ENCODE measurements at regions not wholly inside any gene's neighbourhood (a gene's known extent, or its start where the extent isn't known, plus 50 kb on each side); places are given as distances from the start of the nearest gene placed in this dataset.

DNA sequence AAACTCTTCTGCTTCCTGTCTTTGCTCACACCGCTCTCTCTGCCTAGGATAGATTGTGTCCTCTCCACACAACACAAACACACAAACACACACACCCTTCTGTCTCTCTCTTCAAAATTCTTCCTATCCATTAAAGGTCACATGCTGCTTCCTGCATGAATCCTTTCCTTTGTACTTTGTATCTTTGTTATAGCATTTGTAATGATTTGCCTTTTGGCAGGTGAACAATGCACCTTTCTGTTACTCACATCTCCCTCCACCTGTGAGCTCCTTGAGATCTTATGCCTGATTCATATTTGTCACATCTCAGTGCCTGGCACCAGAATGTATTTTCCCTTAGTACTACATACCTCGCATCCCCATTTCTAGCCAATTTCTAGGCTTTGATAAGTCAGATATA lies 251.4 kb upstream of the UMPS start:
- no peaks in the 10 kb centered on the region for H3K27me3 ChIP-seq (replicated peaks; ENCODE audit: control insufficient read depth, insufficient read depth, low read length)
- peaks cover 3% of the 10 kb centered on the region for H3K36me3 ChIP-seq (ENCODE audit: control insufficient read depth, insufficient read depth, low read length, severe bottlenecking)
- no peak for DNase-seq (ENCODE audit: low read depth)
- peaks cover 4% of the 10 kb centered on the region for H3K4me1 ChIP-seq (ENCODE audit: control insufficient read depth, insufficient read depth, low read length)
- no peak overlapping the region for H3K4me3 ChIP-seq (ENCODE audit: low read length)
- no peak overlapping the region for H3K9ac ChIP-seq (ENCODE audit: low read length)
- H3K9me3 ChIP-seq (ENCODE audit: control insufficient read depth, low read length) = no peaks in the 10 kb centered on the region

DNA sequence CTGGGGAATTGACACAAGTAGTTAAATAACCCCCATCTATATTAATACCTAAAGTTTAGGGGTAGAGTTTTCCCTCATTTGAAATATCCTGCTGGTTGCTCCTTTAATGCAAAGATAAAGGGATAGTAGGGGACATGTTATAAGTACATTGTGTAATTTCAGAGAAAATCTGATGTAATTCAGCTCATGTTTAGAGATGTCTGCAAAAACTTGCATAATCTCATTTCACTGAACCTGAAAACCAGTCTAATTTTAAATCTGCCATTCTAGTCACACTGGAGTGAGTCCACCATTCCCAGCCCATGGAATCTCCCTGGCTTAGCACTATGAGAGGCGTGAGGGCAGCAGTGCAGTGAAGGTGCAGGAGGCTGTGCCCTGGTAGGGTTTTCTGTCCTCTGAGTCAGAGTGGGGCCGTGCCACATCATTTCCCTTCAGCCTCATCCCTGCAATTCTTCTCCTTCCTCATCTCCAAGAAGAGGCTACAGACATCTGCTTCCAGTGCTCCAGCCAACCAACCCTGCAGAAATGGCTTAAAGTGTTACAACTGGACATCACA lies 246.3 kb upstream of the UMPS start:
- Histone ChIP-seq H3K9ac (ENCODE audit: low read length) (no peak overlapping the region), H3K36me3 (ENCODE audit: control insufficient read depth, insufficient read depth, low read length, severe bottlenecking) (peaks cover 4% of the 10 kb centered on the region), H3K9me3 (ENCODE audit: control insufficient read depth, low read length) (no peaks in the 10 kb centered on the region), H3K4me3 (ENCODE audit: low read length) (no peak overlapping the region), H3K4me1 (ENCODE audit: control insufficient read depth, insufficient read depth, low read length) (peaks cover 10% of the 10 kb centered on the region), H3K27me3 (replicated peaks; ENCODE audit: control insufficient read depth, insufficient read depth, low read length) (no peaks in the 10 kb centered on the region)
- DNase-seq (ENCODE audit: low read depth) = peak; percentile 70

DNA sequence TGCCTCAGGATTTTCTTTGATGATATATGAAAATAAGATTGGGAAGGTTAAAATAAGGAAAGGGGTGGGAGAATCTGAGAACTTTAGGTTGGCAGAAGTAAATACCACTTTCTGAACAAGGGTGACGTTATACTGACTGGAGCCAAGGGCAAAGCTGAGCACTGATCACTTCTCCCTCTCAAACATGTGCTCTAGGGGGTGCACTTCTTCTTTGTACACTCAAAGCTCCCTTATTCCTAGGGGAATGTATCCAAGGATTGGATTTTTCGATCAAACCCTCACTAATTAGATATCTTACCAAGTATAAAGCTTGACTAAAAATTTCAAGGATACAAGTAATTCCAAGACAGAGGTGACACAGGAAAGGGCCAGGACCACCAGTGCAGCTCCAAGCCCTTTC lies 243.9 kb upstream of the UMPS start:
- no peaks in the 10 kb centered on the region for H3K27me3 ChIP-seq (replicated peaks; ENCODE audit: control insufficient read depth, insufficient read depth, low read length)
- no peaks in the 10 kb centered on the region for H3K9me3 ChIP-seq (ENCODE audit: control insufficient read depth, low read length)
- peaks cover 10% of the 10 kb centered on the region for H3K4me1 ChIP-seq (ENCODE audit: control insufficient read depth, insufficient read depth, low read length)
- DNase-seq (ENCODE audit: low read depth) = no peak
- no peak overlapping the region for H3K9ac ChIP-seq (ENCODE audit: low read length)
- H3K36me3 ChIP-seq (ENCODE audit: control insufficient read depth, insufficient read depth, low read length, severe bottlenecking) = peaks cover 4% of the 10 kb centered on the region
- H3K4me3 ChIP-seq (ENCODE audit: low read length) = no peak overlapping the region

DNA sequence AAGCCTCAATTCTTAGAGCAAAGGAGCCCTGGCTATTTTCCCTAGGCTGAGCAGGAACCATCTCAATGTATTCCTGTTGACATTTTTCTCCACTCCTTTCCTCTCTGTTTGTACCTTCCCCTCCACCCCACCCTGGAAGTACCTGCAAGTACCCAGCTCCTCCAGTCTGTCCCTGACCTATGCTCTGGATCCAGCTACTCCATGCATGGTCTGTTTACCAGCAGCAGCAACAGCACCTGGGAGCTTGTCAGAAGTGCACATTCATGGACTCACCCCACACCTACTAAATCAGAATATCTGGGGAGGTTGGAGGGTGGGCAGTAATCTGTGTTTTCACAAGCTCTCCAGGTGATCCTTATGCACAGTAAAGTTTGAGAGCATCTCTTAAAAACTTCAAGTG lies 240.7 kb upstream of the UMPS start:
- Histone ChIP-seq H3K9ac (ENCODE audit: low read length) (no peak overlapping the region), H3K36me3 (ENCODE audit: control insufficient read depth, insufficient read depth, low read length, severe bottlenecking) (peaks cover 4% of the 10 kb centered on the region), H3K27me3 (replicated peaks; ENCODE audit: control insufficient read depth, insufficient read depth, low read length) (no peaks in the 10 kb centered on the region), H3K4me3 (ENCODE audit: low read length) (no peak overlapping the region), H3K9me3 (ENCODE audit: control insufficient read depth, low read length) (no peaks in the 10 kb centered on the region), H3K4me1 (ENCODE audit: control insufficient read depth, insufficient read depth, low read length) (no peaks in the 10 kb centered on the region)
- DNase-seq (ENCODE audit: low read depth) = no peak

DNA sequence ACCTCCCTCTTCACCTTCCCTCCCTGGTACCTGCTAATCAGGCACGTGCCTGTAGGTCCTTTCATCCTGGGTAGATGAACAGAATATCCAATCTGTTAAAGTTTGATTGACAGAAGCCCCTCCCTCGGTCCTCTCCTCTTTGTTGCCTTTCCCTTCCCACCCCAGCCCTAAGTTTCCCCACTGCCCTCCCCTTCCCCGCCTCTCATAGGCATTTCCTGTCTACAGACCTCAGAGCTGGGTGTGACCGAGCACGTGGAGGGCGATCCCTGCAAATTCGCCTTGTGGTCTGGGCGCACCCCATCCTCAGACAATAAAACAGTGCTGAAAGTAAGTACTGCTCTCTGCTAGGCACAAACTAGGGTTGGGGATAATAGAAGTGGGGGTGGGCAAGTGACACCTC lies 239.2 kb upstream of the UMPS start:
- peaks cover 4% of the 10 kb centered on the region for H3K36me3 ChIP-seq (ENCODE audit: control insufficient read depth, insufficient read depth, low read length, severe bottlenecking)
- H3K9ac ChIP-seq (ENCODE audit: low read length) = no peak overlapping the region
- DNase-seq (ENCODE audit: low read depth) = no peak
- no peaks in the 10 kb centered on the region for H3K4me1 ChIP-seq (ENCODE audit: control insufficient read depth, insufficient read depth, low read length)
- H3K9me3 ChIP-seq (ENCODE audit: control insufficient read depth, low read length) = no peaks in the 10 kb centered on the region
- no peak overlapping the region for H3K4me3 ChIP-seq (ENCODE audit: low read length)
- no peaks in the 10 kb centered on the region for H3K27me3 ChIP-seq (replicated peaks; ENCODE audit: control insufficient read depth, insufficient read depth, low read length)

DNA sequence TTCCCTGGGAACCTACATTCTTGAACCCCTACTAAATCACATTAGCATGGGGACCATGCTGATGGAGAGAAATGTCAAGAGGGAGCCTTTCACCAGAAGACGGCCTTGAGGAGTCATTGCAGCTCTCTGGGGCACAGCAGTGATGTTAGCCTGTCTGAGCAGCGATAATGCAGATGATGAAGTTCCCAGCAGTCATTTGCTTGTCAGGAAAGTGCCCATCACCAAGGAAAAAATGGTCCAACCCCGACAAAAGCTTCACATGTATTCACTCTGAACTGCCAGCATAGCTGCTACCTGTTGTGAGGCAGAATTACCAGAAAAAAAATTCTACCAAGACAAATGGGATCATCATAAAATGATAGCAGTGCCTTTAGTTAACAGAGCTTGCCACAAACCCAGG lies 238.4 kb upstream of the UMPS start:
- H3K4me1 ChIP-seq (ENCODE audit: control insufficient read depth, insufficient read depth, low read length) = no peaks in the 10 kb centered on the region

DNA sequence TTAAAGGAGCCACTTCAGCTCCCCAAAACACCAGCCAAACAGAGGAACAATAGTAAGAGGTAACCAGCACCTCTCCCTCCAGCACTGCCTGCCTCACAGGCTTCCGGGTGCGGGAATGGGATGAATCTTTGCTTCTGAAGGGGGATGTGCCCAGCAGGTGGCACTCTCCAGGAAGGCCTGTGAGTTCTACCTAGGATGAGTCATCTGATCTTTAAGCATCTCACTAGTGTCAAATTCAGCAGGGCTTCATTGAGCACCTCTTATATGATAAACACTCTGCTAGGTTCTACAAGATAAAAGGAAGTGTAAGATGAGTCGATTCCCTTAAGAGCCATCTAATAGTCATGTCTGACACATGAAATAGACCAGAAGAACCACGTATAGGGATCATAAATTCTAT lies 237.4 kb upstream of the UMPS start:
- H3K9ac ChIP-seq (ENCODE audit: low read length) = no peak overlapping the region
- peaks cover 4% of the 10 kb centered on the region for H3K36me3 ChIP-seq (ENCODE audit: control insufficient read depth, insufficient read depth, low read length, severe bottlenecking)
- H3K4me3 ChIP-seq (ENCODE audit: low read length) = no peak overlapping the region
- no peaks in the 10 kb centered on the region for H3K4me1 ChIP-seq (ENCODE audit: control insufficient read depth, insufficient read depth, low read length)
- no peaks in the 10 kb centered on the region for H3K9me3 ChIP-seq (ENCODE audit: control insufficient read depth, low read length)
- H3K27me3 ChIP-seq (replicated peaks; ENCODE audit: control insufficient read depth, insufficient read depth, low read length) = no peaks in the 10 kb centered on the region
- peak; percentile 15 for DNase-seq (ENCODE audit: low read depth)

More for the DNA sequence above, 238.4 kb upstream of the UMPS start:
- DNase-seq (ENCODE audit: low read depth) = no peak
- Histone ChIP-seq H3K9me3 (ENCODE audit: control insufficient read depth, low read length) (no peaks in the 10 kb centered on the region), H3K36me3 (ENCODE audit: control insufficient read depth, insufficient read depth, low read length, severe bottlenecking) (peaks cover 4% of the 10 kb centered on the region), H3K9ac (ENCODE audit: low read length) (no peak overlapping the region), H3K4me3 (ENCODE audit: low read length) (no peak overlapping the region), H3K27me3 (replicated peaks; ENCODE audit: control insufficient read depth, insufficient read depth, low read length) (no peaks in the 10 kb centered on the region)

DNA sequence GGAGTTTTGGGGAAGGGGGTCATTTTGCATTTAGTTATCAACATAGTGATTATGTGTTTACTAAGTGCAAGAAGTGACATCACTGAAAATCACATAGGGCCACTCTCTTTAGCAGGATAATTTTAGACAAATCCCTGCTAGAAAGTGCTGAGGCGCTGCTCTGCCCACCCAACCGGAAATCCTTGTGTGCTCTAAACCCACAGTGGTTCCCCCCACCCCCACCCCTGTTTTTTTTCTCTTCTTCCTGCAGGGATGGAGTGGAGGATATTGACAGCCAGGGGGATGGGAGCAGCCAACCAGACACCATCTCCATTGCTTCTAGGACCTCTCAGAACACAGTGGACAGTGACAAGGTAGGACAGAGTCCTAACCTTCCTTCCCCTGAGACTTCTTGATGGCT lies 234.2 kb upstream of the UMPS start:
- Histone ChIP-seq H3K9me3 (ENCODE audit: control insufficient read depth, low read length) (no peaks in the 10 kb centered on the region), H3K4me3 (ENCODE audit: low read length) (no peak overlapping the region), H3K4me1 (ENCODE audit: control insufficient read depth, insufficient read depth, low read length) (no peaks in the 10 kb centered on the region), H3K36me3 (ENCODE audit: control insufficient read depth, insufficient read depth, low read length, severe bottlenecking) (no peaks in the 10 kb centered on the region), H3K9ac (ENCODE audit: low read length) (no peak overlapping the region), H3K27me3 (replicated peaks; ENCODE audit: control insufficient read depth, insufficient read depth, low read length) (peaks cover 1% of the 10 kb centered on the region)
- no peak for DNase-seq (ENCODE audit: low read depth)

DNA sequence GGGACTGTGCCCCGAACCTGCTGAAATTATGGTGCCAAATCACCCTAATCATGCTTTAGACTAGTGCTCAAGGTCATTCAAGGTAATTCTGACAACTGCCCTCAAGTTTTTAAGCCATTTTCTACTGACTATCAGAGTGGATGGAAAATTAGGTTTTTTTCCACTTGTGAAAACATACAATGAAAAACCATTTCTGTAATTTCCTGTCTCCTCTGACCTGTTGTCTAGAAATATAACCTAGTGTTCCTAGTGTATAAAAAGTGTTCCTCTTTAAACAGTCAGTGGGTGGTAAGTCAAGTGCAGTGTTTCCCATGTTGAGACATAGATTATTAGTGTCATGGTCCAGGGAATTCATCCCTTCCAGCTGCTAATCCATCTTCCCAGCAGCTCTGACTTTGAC lies 232.8 kb upstream of the UMPS start:
- H3K9me3 ChIP-seq (ENCODE audit: control insufficient read depth, low read length) = no peaks in the 10 kb centered on the region
- no peaks in the 10 kb centered on the region for H3K4me1 ChIP-seq (ENCODE audit: control insufficient read depth, insufficient read depth, low read length)
- no peak overlapping the region for H3K4me3 ChIP-seq (ENCODE audit: low read length)
- H3K9ac ChIP-seq (ENCODE audit: low read length) = no peak overlapping the region
- H3K36me3 ChIP-seq (ENCODE audit: control insufficient read depth, insufficient read depth, low read length, severe bottlenecking) = no peaks in the 10 kb centered on the region
- no peak for DNase-seq (ENCODE audit: low read depth)
- H3K27me3 ChIP-seq (replicated peaks; ENCODE audit: control insufficient read depth, insufficient read depth, low read length) = peaks cover 5% of the 10 kb centered on the region

DNA sequence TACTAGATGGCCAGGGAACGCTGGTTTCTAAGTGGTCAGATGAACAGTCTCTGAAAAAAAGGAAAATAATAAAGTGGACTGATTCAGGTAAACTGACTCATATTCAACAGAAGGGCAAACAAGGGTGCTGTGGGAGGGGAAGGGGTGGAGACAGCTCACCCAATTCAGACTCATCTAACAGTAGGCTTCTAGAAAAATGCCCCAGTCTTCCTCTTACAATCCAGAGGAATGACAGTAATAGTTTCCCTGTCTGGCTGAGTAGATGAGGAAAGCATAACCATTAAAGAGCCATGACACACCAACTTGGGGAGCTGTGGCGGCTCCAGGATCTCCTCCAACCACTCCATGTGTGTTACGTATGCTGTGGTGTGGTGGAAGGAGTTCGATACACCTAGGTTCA lies 231.4 kb upstream of the UMPS start:
- Histone ChIP-seq H3K9ac (ENCODE audit: low read length) (no peak overlapping the region), H3K36me3 (ENCODE audit: control insufficient read depth, insufficient read depth, low read length, severe bottlenecking) (no peaks in the 10 kb centered on the region), H3K4me1 (ENCODE audit: control insufficient read depth, insufficient read depth, low read length) (peaks cover under 1% of the 10 kb centered on the region), H3K27me3 (replicated peaks; ENCODE audit: control insufficient read depth, insufficient read depth, low read length) (peaks cover 5% of the 10 kb centered on the region), H3K4me3 (ENCODE audit: low read length) (no peak overlapping the region), H3K9me3 (ENCODE audit: control insufficient read depth, low read length) (no peaks in the 10 kb centered on the region)
- no peak for DNase-seq (ENCODE audit: low read depth)

DNA sequence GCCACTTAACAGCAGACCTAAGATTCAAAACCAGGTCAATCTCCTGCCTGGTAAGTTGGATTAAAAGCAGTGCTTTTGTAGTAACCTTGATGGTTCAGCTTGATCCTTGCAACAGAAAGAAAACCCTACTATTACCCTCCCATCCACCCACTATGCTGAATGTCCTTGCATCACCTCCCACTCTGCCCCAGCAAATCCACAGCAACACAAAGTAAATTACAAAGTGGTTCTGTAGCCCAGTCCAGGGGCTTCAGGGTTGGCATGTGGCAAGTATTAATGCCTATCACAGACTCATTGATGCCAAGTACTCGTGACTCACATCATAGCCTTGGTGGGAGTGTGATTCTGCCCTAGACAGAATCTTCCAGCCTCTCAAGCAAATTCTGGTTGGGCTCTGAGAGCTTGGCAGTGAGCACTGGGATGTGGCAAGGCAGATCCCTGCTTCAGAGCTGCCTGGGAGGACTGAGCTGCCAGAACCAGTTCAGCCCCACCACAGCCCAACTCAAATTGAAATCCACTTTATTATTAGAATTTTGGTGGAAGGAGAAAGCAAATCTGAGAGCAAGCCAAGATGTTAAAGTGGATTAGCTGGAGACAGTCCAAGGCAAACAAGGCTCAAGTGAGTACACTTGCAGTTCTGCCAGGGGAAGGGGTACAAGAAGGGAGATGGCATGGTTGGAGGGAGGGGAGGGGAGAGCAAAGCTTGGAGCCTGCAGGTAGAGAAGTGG lies 225.8 kb upstream of the UMPS start:
- Histone ChIP-seq H3K4me3 (ENCODE audit: low read length) (no peak overlapping the region), H3K27me3 (replicated peaks; ENCODE audit: control insufficient read depth, insufficient read depth, low read length) (peaks cover 5% of the 10 kb centered on the region), H3K9ac (ENCODE audit: low read length) (no peak overlapping the region), H3K36me3 (ENCODE audit: control insufficient read depth, insufficient read depth, low read length, severe bottlenecking) (no peaks in the 10 kb centered on the region), H3K9me3 (ENCODE audit: control insufficient read depth, low read length) (no peaks in the 10 kb centered on the region), H3K4me1 (ENCODE audit: control insufficient read depth, insufficient read depth, low read length) (peaks cover 11% of the 10 kb centered on the region)
- peak; percentile 72 for DNase-seq (ENCODE audit: low read depth)

DNA sequence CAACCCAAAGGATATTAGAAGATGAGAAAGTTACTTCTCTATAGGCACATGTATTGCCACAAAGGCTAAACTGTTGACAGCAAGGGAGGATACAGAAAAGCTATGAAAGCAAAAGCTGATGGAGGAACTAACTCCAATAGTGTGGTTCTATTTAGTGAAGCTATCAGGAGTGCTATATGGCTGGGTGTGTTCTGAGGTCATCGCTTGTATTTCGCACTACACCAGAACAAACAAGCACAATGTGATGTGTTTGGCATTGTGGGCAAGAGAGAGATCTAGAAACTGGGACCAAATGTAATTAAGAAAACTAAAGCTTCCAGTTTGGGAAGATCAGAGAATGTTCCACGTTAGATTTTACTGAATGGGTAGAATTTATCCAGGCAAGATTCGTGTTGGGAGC lies 220.4 kb upstream of the UMPS start:
- Histone ChIP-seq H3K27me3 (replicated peaks; ENCODE audit: control insufficient read depth, insufficient read depth, low read length) (no peaks in the 10 kb centered on the region), H3K9me3 (ENCODE audit: control insufficient read depth, low read length) (no peaks in the 10 kb centered on the region), H3K36me3 (ENCODE audit: control insufficient read depth, insufficient read depth, low read length, severe bottlenecking) (no peaks in the 10 kb centered on the region), H3K9ac (ENCODE audit: low read length) (no peak overlapping the region), H3K4me1 (ENCODE audit: control insufficient read depth, insufficient read depth, low read length) (peaks cover under 1% of the 10 kb centered on the region), H3K4me3 (ENCODE audit: low read length) (no peak overlapping the region)
- no peak for DNase-seq (ENCODE audit: low read depth)

All from adipocyte (in vitro differentiated cells).